Erythroblast (primary cell): ENCODE measurements at regions not wholly inside any gene's neighbourhood (a gene's known extent, or its start where the extent isn't known, plus 50 kb on each side); places are given as distances from the start of the nearest gene placed in this dataset.

Experiments used
- GATA1 ChIP-seq: IDR thresholded peaks from 2 replicates; pipeline ENCODE4 v1.6.1; 2011; ENCODE audit warnings: low read depth, mild to moderate bottlenecking, control low read depth, low read length, moderate library complexity
- POLR2A ChIP-seq: IDR thresholded peaks from 2 replicates; pipeline ENCODE4 v1.6.1; 2011; ENCODE audit warnings: mild to moderate bottlenecking, low read length

GRCh38 chr1:157279802-157280140 lies 141.6 kb upstream of the ETV3 start:
- TF ChIP-seq POLR2A, result no peak
- TF ChIP-seq GATA1, result no peak
